OCI-LY1 (cell line): ENCODE measurements at regions not wholly inside any gene's neighbourhood (a gene's known extent, or its start where the extent isn't known, plus 50 kb on each side); places are given as distances from the start of the nearest gene placed in this dataset.

ENCODE experiments used
- CTCF ChIP-seq: fragments of 200-600 bp; sonication (generic), shearing (Covaris generic); IDR thresholded peaks from 2 replicates; pipeline ENCODE4 v1.5.1; 2017; ENCODE audit warnings: mild to moderate bottlenecking, antibody characterized with exemption, low read length, moderate library complexity, mixed read lengths
- EZH2 ChIP-seq: fragments of 200-600 bp; sonication (generic), shearing (Covaris generic); IDR thresholded peaks from 2 replicates; pipeline ENCODE4 v1.8.0; 2017; ENCODE audit warnings: borderline replicate concordance, mixed run types, mild to moderate bottlenecking, antibody characterized with exemption, low read length, moderate library complexity, mixed read lengths

GRCh38 chr20:63100926-63101699 lies 94.3 kb upstream of the BHLHE23 start:
- no peak for TF ChIP-seq CTCF
- TF ChIP-seq EZH2 = no peak
